NCI-H510A treated with DMSO at 0.1 percent for 48 hours (cell line): ENCODE measurements at regions not wholly inside any gene's neighbourhood (a gene's known extent, or its start where the extent isn't known, plus 50 kb on each side); places are given as distances from the start of the nearest gene placed in this dataset.

Experiments used
- DNase-seq: peaks from one replicate; lab custom pipeline; 2025; lab: John Stamatoyannopoulos, UW

DNA sequence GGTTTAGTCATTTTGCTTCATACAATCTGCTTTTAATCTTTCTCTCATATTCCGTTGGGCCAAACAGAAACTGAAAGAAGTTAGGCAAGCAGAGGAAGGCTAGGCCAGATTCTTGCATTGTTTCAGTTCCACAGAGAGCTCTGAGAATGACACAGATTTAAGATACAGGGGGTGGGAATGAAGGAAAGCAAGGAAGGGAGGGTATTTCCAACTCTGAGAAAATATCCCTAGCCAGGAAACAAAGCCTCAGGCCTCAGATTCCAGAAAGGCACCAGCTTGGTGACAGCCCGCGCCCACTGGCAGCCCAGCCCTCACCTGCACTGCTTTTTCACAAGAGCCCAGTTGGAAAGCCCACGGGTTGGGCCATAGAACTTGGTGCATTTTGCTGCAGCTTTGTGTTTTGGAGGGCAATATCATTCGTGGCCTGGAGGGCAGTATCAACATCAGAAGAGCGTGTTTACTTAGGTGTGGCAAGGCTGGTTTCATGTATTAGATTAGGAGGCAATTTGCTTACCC lies 63.5 kb downstream of the ENC1 start:
- DNase-seq = peak; percentile 12

DNA sequence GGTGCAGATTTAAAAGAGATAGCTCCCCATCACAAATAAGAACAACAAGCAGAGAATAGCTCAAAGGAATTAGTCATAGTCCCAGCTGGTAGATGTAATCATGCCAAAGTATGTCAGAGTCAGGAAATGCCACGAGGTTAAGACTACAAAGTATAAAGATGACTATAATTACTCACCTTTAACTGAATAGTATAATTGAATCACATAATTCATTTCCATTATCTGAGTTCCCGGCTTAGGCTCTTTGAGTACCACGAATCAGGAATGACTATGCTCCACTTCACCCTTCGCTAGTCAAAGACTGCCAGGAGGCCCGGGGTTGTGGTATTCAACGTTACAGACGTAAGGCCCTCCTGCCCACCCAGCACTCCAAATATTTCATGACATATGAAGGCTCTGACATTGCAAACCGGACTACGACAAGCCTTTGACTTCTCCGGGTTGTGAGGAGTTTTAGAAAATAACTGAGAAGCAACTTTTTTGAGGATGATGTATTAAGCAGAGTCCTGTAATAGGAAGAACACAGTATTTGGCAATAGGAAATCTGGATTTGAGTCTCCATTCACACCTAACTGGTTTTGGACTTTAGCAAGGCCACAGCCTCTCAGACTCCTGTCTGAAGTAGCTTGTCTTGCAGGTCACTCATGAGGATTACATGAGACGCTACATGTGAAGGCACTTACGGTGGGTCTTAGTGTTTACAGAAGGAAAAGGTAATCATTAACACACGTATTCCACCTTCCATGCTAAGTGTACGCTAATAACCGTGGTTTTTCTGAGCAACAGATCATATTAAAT lies 64.6 kb downstream of the ENC1 start:
- DNase-seq = peak; percentile 5

DNA sequence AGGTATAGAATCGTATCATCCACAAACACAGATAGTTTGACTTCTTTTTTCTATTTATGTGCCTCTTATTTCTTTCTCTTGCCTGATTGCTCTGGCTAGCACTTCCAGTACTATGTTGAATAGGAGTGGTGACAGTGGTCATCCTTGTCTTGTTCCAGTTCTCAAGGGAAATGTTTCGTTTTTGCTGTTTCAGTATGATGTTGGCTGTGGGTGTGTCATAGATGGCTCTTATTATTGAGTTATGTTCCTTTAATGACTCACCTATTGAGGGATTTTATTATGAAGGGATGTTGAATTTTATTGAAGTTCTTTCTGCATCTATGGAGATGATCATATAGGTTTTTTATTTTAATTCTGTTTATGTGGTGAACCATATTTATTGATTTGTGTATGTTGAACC lies 70.3 kb downstream of the ENC1 start:
- DNase-seq = no peak

DNA sequence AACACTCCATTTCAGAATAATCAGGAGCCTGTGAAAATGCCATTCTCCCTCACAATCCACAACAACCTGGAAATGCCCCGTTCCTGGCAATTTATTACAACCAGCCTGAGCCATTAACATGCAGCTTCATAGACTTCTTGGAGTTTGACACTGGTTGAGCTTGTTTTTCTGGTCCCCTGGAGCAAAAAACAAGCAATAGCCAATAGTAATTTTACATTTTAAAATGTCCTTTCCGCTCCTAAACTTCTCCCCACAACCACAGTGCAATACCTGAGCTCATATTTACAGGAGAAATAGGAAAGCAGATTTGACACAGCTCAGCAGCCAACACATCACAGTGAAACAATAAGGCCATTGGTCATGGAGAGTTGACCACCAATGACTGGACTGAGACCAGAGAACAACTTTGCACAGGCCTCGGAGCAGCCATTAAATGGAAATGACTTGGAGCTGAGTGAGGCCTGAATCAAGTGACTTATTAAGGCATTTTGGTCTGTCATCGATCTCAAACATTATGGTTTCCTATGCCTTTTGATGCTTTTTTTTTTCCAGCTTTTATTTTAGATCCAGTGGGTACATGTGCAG lies 73.0 kb downstream of the ENC1 start:
- no peak for DNase-seq

DNA sequence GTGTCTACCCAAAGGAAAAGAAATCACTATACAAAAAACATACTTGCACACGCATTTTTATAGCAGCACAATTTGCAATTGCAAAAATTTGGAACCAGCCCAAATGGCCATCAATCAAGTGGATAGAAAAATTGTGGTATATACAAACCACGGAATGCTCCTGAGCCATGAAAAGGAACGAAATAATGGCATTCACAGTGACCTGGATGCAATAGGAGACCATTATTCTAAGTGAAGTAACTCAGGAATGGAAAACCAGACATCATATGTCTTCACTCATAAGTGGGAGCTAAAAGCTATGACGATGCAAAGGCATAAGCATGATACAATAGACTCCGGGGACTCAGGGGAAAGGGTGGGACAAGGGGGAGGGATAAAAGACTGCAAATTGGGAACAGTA lies 78.4 kb downstream of the ENC1 start:
- no peak for DNase-seq

DNA sequence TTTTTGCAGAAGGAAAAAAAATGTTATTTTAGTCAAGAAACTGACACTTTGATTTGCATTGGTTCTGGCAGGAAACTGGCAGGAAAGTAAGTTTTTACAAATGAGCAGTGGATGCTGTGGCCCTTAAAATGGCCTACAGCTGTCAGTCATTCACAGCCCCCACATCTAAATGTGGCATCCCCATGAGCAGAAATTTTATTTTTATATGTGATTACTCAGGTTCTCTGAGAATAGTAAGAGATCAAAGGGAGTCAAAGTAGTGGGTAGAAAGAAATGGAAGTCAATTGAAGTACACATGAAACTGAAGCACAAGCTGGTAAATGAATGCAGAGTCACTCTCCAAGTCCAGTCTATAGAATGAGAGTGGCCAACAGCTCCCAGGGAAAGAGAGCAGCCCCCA lies 80.3 kb downstream of the ENC1 start:
- DNase-seq = no peak

DNA sequence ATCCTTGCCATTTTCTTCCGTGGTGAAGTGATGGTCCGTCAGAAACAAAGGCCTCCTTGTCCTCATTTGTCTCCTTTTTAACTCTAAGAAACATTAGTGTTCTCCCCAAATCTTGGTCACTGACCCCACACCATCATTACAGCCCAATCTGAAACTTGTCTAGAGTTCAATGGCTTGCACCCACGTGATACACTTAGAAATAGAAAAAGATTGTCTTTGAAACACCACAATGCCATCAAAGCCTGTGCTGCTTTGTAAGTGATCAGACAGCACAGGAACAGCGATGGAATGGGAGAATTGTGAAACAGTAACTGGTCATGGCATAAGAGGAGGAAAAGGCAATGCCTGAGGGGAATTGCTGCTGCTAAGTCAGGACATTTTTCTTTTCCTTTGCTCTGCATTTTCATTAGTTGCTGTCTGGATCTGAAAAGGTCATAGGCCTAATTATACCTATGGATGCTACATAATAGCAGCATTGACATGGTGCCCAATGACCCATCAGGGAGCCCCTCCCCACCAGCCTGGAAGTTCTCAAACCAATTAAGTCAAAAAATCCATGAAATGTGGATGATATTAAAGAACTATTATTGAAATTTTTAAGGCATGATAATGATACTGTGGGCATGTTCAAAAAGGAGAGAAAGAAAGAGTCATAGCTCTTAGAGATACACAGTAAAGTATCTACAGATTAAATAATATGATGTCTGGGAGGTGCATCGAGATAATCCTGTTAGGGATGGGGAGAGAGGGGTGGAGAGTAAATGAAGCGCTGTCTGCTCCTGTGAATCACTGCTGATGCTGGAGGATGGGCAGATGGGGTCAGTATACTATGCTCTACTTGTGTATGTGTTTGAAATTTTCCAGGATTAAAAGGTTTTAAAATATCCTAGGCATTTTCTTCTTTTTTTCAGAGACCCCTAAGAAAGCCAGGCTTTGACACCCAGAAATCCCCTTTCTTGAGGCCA lies 83.6 kb downstream of the ENC1 start:
- no peak for DNase-seq

DNA sequence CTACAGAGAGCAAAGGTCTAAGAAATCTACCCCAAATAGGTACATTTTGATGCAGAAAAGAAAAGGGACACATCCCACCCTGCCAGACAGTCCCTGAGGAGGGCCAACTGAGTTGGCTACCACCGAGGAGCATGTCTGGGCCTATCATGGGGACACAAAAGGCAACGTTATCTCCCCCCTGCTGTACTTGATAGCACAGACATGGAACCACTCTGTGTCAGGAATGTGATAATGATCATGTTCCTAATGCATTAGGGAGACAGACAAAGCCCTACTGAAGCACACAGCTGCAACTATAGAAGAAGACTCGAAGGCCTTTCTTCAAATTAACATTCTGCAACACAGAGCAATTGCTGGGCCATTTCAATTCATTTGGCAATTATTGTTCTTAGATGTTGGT lies 84.5 kb downstream of the ENC1 start:
- DNase-seq = no peak

DNA sequence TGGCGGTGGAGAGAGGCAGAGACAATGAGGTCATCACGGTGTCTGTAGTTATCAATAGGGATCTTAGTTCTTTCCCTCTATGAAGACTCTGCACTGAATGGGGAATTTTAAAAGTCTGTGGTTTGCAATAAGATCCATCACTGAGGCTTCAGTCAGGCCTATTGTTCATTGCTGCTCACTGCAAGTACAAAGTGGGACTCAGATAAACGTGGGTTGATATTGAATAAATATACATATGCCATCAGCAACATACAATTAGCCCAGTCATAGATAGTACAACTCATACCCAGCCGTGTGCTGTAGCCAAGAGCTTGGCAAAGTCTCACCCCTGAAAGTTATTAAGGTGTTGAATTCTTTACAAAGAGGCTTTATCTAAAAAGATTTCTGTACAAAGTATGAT lies 88.4 kb downstream of the ENC1 start:
- DNase-seq = no peak

DNA sequence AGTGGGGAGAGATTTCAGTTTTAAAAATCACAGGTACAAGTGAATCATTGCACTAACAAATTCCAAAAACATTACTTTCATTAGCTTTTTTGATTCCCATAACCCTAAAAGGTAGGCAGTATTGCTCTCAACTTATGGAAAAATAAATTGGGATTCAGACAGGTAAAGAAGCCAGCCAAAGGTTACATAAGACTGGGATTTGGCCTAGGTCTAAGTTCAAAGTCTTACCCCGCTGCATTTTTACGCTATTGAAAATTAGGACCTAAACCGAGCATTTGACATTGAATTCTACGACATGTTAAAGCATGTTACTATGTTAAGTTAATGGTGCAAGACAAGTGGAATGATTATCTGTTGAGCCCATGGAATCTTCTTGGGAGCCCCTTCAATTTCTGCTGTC lies 89.6 kb downstream of the ENC1 start:
- DNase-seq = no peak

DNA sequence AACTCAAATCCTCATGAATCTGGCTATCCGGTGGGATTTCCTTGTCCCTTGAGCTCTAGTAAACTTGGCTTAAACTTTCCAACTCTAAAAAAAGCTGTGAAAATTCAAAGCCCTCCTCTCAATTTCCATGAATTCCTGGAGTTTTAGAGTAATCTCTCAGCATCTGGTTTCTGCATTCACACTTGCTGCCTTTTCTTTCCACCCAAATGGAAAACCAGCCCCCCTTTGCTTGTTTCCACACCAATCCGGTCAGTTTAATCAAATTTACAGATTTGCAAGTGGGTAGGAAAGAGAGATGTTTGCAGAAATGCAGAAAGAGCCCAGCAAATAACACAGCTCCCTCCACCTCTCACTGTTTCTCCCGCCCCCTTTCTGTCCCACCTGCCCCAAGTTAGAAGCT lies 91.1 kb downstream of the ENC1 start:
- DNase-seq = no peak

DNA sequence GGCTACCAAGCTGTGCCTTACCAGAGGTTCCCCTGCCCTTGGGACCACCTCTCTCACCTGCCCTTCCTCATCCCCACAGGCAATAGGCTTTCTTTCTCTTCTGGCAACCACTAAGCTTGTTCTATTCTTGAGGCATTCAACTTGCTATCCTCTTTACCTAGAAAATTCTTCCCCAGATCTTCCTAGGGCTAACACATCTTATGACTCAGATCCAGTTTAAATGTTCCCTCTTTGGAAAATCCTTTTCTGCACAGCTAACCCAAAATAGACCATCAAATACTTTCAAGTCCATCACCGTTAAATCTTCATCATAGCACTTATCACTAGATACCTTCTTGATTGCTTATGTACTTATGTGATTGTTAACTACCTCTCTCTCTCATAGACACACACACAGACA lies 93.7 kb downstream of the ENC1 start:
- DNase-seq = no peak

DNA sequence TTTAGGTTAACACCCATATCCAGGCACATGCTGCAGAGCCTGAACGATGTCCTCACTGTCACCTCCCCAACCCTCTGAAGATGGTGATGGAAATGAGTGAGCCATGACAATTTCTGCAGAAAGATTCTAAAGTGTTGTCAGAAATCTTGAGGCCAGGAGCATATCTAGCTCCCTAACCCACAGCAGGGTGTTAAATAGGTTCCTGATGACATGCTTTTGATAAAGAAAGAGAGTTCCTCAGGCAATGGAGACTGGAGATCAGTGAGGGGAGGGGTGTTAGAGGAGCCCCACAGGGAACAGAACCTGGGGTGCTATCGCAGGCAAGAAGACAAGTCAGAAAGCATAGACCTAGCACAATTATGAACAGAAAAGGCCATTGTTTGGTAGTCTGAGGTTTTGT lies 95.7 kb downstream of the ENC1 start:
- no peak for DNase-seq

DNA sequence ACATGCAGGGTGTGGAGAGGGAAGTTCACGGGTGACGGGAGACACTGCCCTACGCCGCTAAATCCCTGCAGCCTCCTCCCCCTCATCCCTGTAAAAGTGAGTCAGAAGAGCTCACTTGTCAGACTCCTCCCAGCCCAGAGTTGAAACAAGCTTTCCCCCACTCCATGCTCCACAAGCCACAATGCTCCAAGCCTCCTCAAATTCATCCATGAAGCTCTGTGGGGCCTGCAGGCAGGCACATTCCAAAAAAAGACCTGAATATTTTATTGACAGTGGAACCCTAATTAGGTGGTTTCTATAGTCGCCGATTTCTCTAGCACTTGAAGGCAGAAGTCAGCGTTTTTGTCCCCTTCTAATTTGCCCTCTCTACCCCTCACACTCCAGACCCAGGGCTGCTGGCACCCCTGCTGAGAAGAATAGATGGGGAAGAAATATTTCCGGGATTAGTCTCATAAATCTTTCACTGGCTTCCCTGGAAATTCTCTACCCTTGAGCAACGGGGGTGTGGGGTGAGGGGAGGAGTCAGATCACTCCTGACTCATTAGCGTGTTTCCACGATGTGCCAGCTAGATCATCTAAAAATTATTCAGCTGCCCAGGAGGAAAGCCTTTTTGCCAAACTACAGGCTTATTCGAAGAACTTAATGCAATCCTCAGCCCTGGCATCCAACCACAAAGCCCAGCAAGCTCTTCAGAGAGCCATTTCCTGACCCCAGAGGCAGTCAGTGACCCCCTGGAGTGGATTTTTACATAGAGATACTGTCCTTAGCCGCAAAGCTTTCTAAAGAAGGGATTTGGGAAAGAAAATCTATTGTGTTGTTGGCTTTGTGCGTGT lies 97.1 kb downstream of the ENC1 start:
- peak; percentile 3 for DNase-seq

DNA sequence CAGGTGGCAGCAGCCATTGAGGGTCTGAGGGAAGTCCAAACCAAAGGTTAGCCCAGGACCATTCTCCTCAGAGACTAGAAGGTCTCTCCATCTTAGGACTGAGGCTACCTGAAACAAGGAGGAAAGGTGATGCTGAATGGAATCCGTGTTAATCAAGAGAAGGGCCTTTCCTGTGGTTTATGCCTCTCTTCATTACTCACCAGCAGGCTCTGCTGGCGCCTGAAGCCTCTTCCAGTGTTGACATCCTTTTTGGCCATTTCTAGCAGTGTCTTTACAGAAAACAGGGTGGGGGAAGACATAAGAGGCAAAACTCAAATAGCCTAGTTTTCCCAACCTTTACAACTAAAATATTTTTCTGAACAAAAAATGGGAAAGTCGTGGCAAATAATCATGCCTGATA lies 98.0 kb downstream of the ENC1 start:
- DNase-seq = no peak

DNA sequence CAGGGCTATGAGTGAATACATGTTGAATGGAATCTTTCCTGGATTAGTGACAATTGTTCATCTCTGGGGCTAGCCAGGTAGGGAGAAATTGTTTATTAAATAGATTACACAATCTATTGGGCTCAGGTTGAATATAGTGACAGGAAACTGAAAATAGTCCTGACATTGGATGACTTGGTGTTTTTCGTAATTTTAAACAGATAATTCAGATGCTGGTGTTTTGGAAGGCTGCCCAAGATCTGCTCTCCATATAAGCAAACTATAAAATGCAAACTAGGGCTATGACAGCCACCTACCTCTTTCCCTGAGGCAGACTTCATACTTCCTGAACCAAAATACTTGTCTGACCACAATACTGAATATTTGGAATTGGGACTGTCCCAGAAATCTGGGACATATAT lies 99.1 kb downstream of the ENC1 start:
- no peak for DNase-seq

DNA sequence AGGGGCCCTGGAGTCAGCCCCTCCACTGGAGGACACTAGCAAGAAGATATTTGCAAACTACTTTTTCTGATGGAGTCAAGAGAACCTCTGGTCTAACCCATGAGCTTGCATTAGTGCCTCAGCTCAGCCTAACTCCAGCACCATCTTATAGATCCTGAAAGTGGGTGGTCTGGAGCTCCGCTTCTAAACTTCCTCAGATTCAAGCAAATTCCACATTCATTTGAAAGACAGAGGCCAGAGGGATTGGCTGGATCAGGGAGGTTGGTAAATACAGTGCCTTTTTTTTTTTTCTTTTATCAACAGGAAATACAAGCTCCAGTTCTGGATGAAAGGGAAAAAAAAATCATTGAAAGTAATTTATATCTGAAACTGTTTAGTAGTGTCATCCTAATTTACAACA lies 99.9 kb downstream of the ENC1 start:
- DNase-seq = no peak

DNA sequence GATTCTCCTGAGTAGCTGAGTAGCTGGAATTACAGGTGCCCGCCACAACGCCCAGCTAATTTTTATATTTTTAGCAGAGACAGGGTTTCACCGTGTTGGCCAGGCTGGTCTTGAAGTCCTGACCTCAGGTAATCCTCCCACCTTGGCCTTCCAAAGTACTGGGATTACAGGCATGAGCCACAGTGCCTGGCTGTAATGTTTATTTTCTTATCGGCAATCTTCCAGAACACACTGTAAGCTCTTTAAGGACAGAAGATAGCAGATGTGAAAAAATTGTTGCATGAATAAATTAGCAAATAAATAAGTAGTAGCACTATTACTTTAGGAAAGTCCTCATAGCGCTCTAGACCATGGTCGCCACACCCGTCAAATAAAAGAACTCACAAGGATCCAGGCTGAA lies 100.5 kb downstream of the ENC1 start:
- no peak for DNase-seq

DNA sequence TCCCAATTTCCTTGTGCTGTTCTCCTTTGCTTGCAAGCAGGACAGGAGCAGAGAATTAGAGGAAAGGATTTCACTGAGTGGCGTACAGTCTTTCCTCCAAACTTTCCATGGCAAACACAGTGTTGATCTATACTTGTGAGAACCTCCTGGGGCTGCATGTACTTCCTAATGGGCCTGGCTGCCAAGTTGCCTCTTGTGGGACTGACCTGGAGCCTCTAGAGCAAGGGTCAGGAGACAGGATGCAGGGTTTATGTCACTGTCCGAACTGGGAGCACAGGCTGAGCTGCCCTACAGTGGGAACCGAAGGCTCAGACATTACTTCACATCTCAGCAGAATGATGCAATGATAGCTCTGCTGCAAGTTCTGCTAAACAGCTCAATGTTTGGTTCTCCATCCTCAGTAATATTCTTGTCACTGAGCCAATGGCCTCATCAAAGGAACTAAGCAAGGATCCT lies 102.3 kb downstream of the ENC1 start:
- no peak for DNase-seq

DNA sequence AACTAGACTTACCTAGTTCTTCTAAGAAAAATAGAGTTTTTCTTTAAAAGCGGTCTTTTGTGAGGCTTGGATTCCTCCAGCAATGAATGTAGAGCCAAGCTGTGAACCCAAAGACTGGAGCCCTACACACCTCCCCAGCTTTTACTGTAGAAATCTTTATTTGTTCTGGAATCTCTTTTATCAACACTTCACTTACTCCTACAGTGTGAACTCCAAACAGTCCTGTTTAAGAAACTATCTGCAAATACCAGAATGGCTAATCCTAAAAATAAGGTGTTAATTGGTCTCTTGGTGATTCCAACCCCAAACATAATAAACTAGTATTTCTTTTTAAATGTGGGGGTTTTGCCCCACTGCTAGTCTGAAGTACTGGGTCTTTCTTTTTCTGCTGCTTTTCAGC lies 103.9 kb downstream of the ENC1 start:
- no peak for DNase-seq

DNA sequence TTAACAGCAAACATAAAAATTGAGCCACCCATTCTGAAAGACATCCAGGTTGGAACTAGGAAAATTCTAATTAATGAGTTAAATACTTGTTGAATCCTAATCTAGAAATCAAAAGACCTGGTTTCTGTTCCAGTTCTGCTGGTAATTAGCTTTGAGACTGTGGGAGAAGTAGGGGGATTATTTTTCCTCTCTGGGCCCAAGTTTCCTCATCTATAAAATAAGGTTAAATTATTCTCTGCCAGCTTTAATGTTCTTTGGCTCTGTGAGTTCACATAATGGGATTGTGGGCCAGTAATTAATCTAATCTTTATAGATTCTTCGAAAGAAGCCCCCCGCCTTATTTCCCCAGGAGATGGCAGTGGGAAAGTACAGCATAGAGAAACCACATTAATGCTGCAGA lies 104.6 kb downstream of the ENC1 start:
- no peak for DNase-seq
